Activated CD8-positive, alpha-beta memory T cell treated with anti-CD3 and anti-CD28 coated beads, Interleukin-2, amount 10 ng/mL, durations not matched to agents 7 days and 5 days (primary cell): ENCODE measurements at regions not wholly inside any gene's neighbourhood (a gene's known extent, or its start where the extent isn't known, plus 50 kb on each side); places are given as distances from the start of the nearest gene placed in this dataset.

Experiments used
- ATAC-seq: fragments of 150-1000 bp; cut with Tn5 transposase; one replicate; pipeline ENCODE4 v1.10.0; 2021; ENCODE audit warnings: moderate library complexity
- CTCF ChIA-PET: fragments of 350-600 bp; sonication (Branson Sonifier 250); formaldehyde crosslinking; loops from one replicate; lab custom pipeline; 2021; ENCODE audit warnings: antibody characterized with exemption; lab: Charles Lee
- DNase-seq: peaks from one replicate; pipeline ENCODE4 v3.0.0-alpha.2; 2020
- H3K27ac Mint-ChIP-seq: one replicate; pipeline ENCODE4 v1.8.0; 2021; ENCODE audit warnings: mild to moderate bottlenecking, mixed read lengths
- H3K27me3 Mint-ChIP-seq: one replicate; pipeline ENCODE4 v1.8.0; 2021; ENCODE audit warnings: mixed read lengths
- H3K36me3 Mint-ChIP-seq: one replicate; pipeline ENCODE4 v1.8.0; 2021; ENCODE audit warnings: mild to moderate bottlenecking, mixed read lengths
- H3K4me1 Mint-ChIP-seq: one replicate; pipeline ENCODE4 v1.8.0; 2021; ENCODE audit warnings: mixed read lengths
- H3K4me3 Mint-ChIP-seq: one replicate; pipeline ENCODE4 v1.8.0; 2021; ENCODE audit warnings: mild to moderate bottlenecking, moderate library complexity, mixed read lengths
- H3K9me3 Mint-ChIP-seq: one replicate; pipeline ENCODE4 v1.8.0; 2022; ENCODE audit warnings: low read depth, mixed read lengths

DNA sequence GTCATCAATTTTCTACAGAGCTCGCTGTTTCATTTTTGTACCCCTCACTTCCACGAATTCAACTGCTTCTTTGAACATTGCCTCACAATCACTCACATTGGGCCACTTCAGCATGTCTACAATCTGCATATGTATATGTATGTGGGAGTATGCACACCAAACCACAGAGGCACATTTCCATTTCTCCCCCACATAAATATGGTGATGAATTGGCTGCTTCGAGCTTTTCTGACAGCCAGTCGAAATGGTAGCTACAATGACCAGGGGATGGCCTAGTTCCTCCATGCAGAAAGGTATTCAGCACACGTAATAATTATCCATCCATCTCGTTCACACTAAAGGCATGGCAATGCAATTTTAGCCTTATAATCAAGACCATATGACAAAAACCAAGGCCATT lies 229.6 kb upstream of the ESRRG start:
- no peak for ATAC-seq
- H3K4me3 Mint-ChIP-seq: no peak overlapping the region
- CTCF ChIA-PET: no interaction called here

DNA sequence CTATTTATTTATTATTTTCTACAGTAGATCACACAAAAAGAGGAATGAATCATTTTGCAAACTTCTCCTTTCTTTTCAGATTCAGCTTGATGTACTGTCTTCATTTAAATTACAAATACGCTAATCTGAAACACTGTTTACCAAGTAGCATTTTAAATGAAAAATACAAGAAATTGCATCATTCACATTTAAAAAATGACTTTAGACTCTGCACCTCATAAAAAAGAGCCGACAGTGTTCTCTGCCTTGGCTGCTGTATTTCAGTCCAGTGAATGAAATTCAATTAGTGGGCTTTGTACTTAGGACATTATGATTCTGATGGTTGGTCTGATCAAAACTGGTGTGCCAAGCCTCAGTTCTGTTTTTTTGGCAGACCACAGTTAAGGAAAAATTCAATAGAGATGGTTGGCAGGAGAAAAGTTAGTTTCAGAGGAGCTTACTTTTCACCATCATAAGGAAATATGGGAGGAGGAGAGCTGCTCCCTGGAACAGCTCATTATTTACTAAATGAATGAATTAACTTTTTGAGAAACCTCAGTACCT lies 222.4 kb upstream of the ESRRG start:
- DNase-seq (no peak), ATAC-seq (no peak)
- no peak overlapping the region for H3K4me3 Mint-ChIP-seq
- H3K27me3 Mint-ChIP-seq: no peaks in the 10 kb centered on the region
- H3K36me3 Mint-ChIP-seq: no peaks in the 10 kb centered on the region
- H3K9me3 Mint-ChIP-seq: peaks cover 5% of the 10 kb centered on the region
- H3K27ac Mint-ChIP-seq: no peak overlapping the region
- no peaks in the 10 kb centered on the region for H3K4me1 Mint-ChIP-seq
- CTCF ChIA-PET: interaction anchor here (0.8 kb wide), 1 partner anchor 9 kb away, joined by 3 read pairs; no protein-coding TSS in a partner anchor

More for the DNA sequence above, 229.6 kb upstream of the ESRRG start:
- Mint-ChIP-seq H3K27me3 (no peaks in the 10 kb centered on the region), H3K36me3 (no peaks in the 10 kb centered on the region), H3K9me3 (peaks cover 4% of the 10 kb centered on the region), H3K4me1 (no peaks in the 10 kb centered on the region), H3K27ac (no peak overlapping the region)
- no peak for DNase-seq

DNA sequence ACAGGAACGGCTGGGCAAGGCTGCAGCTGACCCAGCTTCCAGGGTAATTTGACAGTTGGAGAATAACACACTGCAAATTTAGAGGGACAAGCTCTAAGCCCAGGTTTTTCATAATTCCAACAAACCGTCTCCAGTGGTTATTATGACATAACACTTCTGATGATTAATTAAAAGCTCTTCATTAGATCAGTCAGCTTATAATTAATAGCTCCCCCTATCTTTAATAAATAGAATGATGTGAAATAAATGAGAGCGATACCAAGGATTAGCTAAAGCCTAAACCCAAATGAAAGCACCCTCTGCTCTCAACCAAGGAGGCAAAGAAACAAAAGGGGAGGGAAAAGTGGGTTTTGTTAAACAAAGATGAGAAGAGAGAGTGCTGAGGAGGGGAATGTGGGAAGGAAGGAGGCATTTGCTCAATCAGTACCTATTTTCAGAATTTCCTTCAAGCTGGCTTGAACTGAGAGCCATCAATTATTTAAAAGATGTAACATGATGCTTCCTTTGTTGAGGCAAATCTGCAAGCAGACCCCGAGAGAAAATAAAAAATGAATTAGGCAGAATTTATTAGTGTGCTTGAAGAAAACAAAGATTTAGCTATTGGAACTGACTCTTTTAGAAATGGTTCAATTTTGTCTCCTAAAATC lies 221.8 kb upstream of the ESRRG start:
- Mint-ChIP-seq H3K36me3 (no peaks in the 10 kb centered on the region), H3K4me3 (no peak overlapping the region), H3K9me3 (peaks cover 5% of the 10 kb centered on the region), H3K27me3 (no peaks in the 10 kb centered on the region), H3K27ac (no peak overlapping the region), H3K4me1 (no peaks in the 10 kb centered on the region)
- CTCF ChIA-PET: interaction anchor here (0.8 kb wide), 1 partner anchor 8 kb away, joined by 3 read pairs; no protein-coding TSS in a partner anchor
- no peak for ATAC-seq
- DNase-seq: no peak

DNA sequence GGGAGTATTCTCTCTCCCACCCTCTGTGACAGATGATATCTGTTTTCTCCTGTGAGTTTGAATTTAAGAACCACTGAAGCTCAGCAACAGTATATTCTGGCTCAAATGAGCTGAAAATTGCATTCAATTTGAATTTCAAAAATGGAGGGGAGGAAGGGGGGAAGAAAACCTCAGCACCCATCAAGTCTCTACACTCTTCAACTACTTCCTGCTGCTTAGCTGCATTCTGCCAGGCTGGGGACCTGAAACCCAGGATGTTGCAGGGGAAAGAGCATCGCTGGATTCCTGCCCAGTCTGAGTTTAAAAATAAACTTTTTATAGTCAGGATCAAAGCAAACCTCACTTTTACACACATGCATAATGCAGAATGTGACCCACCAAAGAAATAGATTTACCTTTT lies 214.3 kb upstream of the ESRRG start:
- CTCF ChIA-PET: interaction anchor here (1.2 kb wide), 1 partner anchor 8 kb away, joined by 3 read pairs; no protein-coding TSS in a partner anchor
- Mint-ChIP-seq H3K4me3 (no peak overlapping the region), H3K4me1 (no peaks in the 10 kb centered on the region), H3K27me3 (no peaks in the 10 kb centered on the region), H3K36me3 (no peaks in the 10 kb centered on the region), H3K27ac (no peak overlapping the region), H3K9me3 (peaks cover 6% of the 10 kb centered on the region)
- ATAC-seq: no peak
- no peak for DNase-seq

DNA sequence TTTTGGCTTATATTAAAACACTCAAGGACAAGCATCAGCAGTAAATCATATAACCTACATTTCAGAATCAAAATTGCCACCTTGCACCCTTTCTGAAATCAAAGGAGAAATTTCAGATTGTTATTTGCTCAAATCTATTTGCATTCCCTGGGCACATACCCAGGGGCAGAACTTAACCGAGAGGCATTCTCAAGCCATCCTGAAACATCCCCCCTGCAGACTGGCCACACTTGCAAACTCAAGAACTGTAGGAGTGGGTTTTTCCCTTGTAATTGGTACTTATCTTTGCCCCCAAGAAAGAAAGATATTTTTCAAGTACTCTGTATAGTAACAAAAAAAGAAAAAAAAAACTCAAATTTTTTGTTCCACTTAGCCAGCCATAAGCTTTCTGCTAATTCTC lies 213.6 kb upstream of the ESRRG start:
- H3K27ac Mint-ChIP-seq: no peak overlapping the region
- no peak for DNase-seq
- no peak for ATAC-seq
- H3K36me3 Mint-ChIP-seq: no peaks in the 10 kb centered on the region
- no peaks in the 10 kb centered on the region for H3K4me1 Mint-ChIP-seq
- CTCF ChIA-PET: interaction anchor here (1.2 kb wide), 1 partner anchor 9 kb away, joined by 3 read pairs; no protein-coding TSS in a partner anchor
- peaks cover 6% of the 10 kb centered on the region for H3K9me3 Mint-ChIP-seq
- H3K4me3 Mint-ChIP-seq: no peak overlapping the region
- H3K27me3 Mint-ChIP-seq: no peaks in the 10 kb centered on the region

DNA sequence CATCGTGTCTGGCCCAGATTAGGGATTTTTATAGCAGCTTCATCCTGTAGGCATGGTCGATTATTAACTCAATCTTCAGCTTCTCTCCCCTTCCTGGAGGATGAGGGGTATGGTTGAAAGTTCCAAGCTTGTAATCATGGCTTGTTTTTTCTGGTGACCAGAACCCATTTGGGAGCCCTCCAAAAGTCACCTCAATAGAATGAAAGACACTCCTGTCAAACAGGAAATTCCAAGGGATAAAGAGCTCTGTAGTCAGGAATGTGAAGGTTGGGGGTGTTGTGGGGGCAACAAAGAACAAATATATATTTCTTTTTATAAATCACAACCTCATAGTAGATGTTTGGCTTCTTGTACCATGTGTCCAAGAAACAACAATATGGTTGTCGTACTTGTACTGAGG lies 212.7 kb upstream of the ESRRG start:
- H3K27ac Mint-ChIP-seq: no peak overlapping the region
- no peaks in the 10 kb centered on the region for H3K27me3 Mint-ChIP-seq
- ATAC-seq: no peak
- DNase-seq: no peak
- H3K4me3 Mint-ChIP-seq: no peak overlapping the region
- no peaks in the 10 kb centered on the region for H3K4me1 Mint-ChIP-seq
- CTCF ChIA-PET: no interaction called here
- H3K36me3 Mint-ChIP-seq: no peaks in the 10 kb centered on the region
- peaks cover 6% of the 10 kb centered on the region for H3K9me3 Mint-ChIP-seq

DNA sequence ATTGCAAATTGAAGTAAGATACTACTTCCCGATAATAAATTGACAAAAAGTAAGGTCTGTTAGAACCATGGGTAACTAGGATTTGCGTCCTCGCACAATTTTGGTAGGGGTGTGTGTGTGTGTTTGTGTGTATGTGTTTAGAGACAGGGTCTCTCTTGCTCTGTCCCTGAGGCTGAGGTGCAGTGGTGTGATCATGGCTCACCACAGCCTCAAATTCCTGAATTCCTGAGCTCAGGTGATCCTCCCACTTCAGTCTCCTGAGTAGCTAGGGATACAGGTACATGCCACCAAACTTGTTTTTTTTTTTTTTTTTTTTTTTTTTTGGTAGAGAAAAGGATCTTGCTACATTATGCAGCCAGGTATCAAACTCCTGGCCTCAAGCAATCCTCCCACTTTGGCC lies 209.2 kb upstream of the ESRRG start:
- H3K4me1 Mint-ChIP-seq: no peaks in the 10 kb centered on the region
- no peak for ATAC-seq

DNA sequence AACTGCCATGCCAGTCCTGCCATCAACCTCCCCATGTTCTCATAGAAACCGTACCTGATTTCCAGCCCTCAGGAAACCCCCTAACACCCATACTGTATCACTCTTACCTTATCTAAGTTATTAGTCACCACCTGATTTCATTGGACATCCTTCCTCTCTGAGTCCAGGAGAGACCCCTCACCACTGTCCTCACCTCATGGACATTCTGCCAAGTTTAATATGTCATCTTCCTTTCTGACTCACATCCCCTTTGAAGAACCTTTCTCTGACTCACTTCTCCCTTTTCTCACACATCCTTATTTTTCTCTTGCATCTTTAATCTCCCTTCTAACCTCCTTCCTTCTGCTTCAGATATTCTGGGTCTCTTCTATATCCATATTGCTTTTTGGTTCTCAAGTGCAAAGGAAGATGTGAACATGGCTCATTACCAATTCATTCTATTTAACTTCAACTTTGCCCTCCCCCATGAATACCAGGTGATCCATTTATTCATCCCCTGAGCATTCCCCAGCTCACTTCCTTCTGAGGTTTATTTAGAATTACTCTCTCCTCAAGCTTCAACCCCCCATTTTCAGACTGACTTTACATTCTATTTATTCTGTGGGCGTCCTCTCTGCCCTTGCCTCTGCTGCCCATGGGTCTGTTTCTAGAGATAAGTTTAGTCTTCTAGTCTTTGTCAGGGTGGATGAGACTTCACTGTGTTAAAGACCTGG lies 206.8 kb upstream of the ESRRG start:
- Mint-ChIP-seq H3K27me3 (no peaks in the 10 kb centered on the region), H3K4me1 (no peaks in the 10 kb centered on the region), H3K27ac (no peak overlapping the region), H3K4me3 (no peak overlapping the region), H3K9me3 (no peaks in the 10 kb centered on the region), H3K36me3 (no peaks in the 10 kb centered on the region)
- CTCF ChIA-PET: no interaction called here
- no peak for DNase-seq
- no peak for ATAC-seq

More for the DNA sequence above, 209.2 kb upstream of the ESRRG start:
- CTCF ChIA-PET: no interaction called here
- H3K27me3 Mint-ChIP-seq: no peaks in the 10 kb centered on the region
- no peak for DNase-seq
- H3K27ac Mint-ChIP-seq: no peak overlapping the region
- H3K9me3 Mint-ChIP-seq: no peaks in the 10 kb centered on the region
- H3K4me3 Mint-ChIP-seq: no peak overlapping the region
- no peaks in the 10 kb centered on the region for H3K36me3 Mint-ChIP-seq

DNA sequence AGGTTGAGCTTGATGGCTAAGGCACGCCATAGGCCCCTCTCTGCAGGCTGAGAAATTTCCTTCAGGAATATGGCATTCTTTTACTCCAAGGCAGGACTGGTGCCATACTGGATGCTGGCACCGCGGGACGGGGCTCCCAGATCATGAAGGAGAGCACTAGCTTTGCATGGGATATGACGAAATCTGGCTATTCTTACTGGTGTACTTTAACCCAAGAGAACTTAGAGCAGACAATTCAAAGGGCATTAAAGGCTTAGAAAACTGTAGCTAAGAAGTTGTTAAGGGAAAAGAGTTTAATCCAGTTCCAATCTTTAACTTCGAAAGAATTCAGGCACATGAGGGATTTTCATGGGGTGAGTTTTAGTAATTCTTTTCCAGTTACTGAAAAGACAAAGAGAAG lies 204.4 kb upstream of the ESRRG start:
- no peaks in the 10 kb centered on the region for H3K36me3 Mint-ChIP-seq
- H3K9me3 Mint-ChIP-seq: peaks cover 2% of the 10 kb centered on the region
- H3K4me3 Mint-ChIP-seq: no peak overlapping the region
- CTCF ChIA-PET: interaction anchor here (1.2 kb wide), 1 partner anchor 32 kb away, joined by 3 read pairs; no protein-coding TSS in a partner anchor
- H3K4me1 Mint-ChIP-seq: no peaks in the 10 kb centered on the region
- no peaks in the 10 kb centered on the region for H3K27me3 Mint-ChIP-seq
- H3K27ac Mint-ChIP-seq: no peak overlapping the region
- ATAC-seq: no peak
- no peak for DNase-seq

DNA sequence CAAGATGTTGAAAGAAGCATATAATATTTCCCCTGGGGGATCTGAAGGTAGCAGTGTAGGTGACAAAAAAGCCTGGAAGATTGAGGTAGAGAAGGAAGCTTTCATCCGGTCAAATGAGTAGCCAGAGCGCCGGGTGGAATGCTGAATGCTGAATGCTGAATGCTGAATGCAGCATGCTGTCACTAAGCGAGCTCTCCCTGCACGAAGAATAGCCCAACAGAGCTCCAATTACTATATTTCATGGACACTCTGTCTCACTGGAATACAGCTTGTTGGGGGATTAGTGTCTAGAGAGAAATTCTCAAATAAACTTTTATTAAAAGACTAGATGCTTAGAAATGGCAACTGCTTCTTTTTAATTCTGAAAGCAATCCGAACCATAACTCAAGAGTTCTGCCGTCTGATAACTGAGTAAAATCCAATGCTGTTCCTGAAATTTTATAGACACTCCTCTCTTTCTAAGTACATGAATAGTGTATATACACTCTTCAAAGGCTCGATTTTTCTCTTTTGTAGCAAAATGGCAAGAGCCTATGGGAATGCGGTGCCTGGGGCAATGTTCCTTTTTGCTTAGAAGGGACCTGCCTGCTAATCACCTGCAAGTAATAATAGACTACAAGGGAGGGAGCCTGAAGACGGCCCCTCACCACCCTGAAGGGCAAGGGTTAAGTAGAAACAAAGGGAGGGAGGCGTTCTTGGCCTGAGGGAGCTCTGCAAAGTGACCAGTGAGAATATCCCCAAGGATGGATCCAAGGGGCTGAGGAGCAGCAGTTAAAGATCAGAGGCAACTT lies 203.7 kb upstream of the ESRRG start:
- H3K4me1 Mint-ChIP-seq: no peaks in the 10 kb centered on the region
- ATAC-seq: no peak
- H3K4me3 Mint-ChIP-seq: no peak overlapping the region
- CTCF ChIA-PET: interaction anchor here (1.2 kb wide), 1 partner anchor 32 kb away, joined by 3 read pairs; no protein-coding TSS in a partner anchor
- no peaks in the 10 kb centered on the region for H3K27me3 Mint-ChIP-seq
- no peak for DNase-seq
- H3K9me3 Mint-ChIP-seq: peaks cover 2% of the 10 kb centered on the region
- H3K36me3 Mint-ChIP-seq: no peaks in the 10 kb centered on the region
- H3K27ac Mint-ChIP-seq: no peak overlapping the region

DNA sequence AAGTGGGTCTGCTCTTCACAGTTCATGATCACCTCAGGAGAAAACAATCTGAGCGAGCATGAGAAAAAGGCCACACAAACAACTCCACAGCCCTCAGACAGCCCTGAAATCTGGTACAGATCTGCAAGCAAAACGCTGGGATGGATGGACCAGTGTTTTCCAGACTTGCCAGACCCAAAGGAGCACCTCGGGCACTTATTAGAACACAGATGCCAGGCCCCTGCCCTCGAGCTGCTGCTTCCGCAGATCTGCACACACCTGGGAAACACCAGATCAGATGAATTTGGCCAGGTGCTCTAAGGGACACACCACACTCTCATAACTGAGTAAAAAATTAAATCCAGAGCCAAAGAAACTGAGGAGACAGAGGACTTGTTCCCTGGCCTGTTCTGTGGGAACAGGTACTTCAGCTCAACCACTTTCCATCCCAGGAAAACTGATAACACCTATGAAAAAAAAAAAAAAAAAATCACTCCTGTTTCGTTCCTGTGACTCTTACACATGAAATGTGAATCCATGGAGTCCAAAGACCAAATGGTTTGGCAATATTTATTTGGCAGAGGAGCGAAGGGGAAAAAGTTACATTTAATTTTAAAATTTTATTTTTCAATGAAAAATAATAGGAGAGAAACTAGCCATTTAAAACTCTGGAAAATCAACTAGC lies 202.9 kb upstream of the ESRRG start:
- no peak for ATAC-seq
- no peak overlapping the region for H3K27ac Mint-ChIP-seq
- H3K36me3 Mint-ChIP-seq: no peaks in the 10 kb centered on the region
- CTCF ChIA-PET: no interaction called here
- peaks cover 2% of the 10 kb centered on the region for H3K9me3 Mint-ChIP-seq
- no peaks in the 10 kb centered on the region for H3K27me3 Mint-ChIP-seq
- no peaks in the 10 kb centered on the region for H3K4me1 Mint-ChIP-seq
- no peak for DNase-seq
- no peak overlapping the region for H3K4me3 Mint-ChIP-seq

DNA sequence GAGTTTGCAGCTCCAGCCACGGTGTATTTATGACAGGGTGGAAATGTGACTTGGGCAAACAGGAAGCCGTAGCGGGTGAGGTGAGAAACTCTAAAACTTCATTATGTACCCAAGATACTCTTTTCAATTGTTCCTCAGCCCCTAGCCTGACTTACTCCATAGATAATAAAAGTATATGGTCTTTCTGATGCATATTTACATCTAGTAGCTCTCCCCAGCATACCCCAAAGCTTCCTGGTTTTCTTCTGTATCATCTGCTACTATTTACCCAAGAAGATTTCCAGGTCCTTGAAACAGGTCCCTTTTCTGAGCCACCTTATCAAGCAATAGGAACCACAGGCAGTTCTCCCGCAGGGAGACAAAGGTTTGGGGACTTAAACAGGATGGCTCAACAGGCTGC lies 201.5 kb upstream of the ESRRG start:
- no peaks in the 10 kb centered on the region for H3K27me3 Mint-ChIP-seq
- H3K4me1 Mint-ChIP-seq: no peaks in the 10 kb centered on the region
- ATAC-seq: no peak
- no peaks in the 10 kb centered on the region for H3K36me3 Mint-ChIP-seq
- no peak overlapping the region for H3K27ac Mint-ChIP-seq
- CTCF ChIA-PET: no interaction called here
- no peak for DNase-seq
- H3K4me3 Mint-ChIP-seq: no peak overlapping the region
- peaks cover 2% of the 10 kb centered on the region for H3K9me3 Mint-ChIP-seq

DNA sequence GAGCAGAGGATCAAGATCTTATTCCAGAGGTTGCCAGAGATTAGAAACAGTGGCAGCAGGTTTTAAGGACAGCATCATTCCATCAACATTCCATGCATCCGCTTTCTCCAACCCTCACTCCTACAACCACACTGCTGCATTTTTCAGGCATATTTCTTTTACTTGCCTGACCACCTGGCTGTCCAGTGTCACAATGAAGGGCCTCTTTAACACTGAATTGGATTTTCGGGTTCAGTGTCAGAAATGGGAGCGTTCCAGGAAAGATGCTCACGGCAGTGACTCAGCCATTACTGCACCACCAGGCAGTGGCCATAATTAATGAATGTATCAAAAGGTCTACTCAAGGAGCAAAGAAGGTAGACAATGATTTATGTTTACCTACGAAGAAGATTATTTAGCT lies 200.4 kb upstream of the ESRRG start:
- Mint-ChIP-seq H3K27ac (no peak overlapping the region), H3K9me3 (peaks cover 2% of the 10 kb centered on the region), H3K27me3 (no peaks in the 10 kb centered on the region), H3K4me1 (no peaks in the 10 kb centered on the region), H3K4me3 (no peak overlapping the region), H3K36me3 (no peaks in the 10 kb centered on the region)
- DNase-seq: no peak
- CTCF ChIA-PET: no interaction called here
- ATAC-seq: no peak
